Fibroblast of pulmonary artery (primary cell): ENCODE measurements at regions not wholly inside any gene's neighbourhood (a gene's known extent, or its start where the extent isn't known, plus 50 kb on each side); places are given as distances from the start of the nearest gene placed in this dataset.

Experiments
- DNase-seq: peaks from one replicate; pipeline ENCODE4 v3.0.0-alpha.2; 2010; ENCODE audit warnings: low read depth
- H3K4me3 ChIP-seq: replicated peaks from 2 replicates; pipeline ENCODE4 v1.5.1; 2011; ENCODE audit warnings: low read depth, mild to moderate bottlenecking, control low read depth, low read length, moderate library complexity
- CTCF ChIP-seq: IDR thresholded peaks from 2 replicates; pipeline ENCODE4 v1.5.1; 2011; ENCODE audit warnings: mild to moderate bottlenecking, control low read depth, low read length, inconsistent platforms; ENCODE audit errors: missing control alignments

GRCh38 chr9:119652931-119653330, 283.7 kb upstream of the BRINP1 start:
- no peak for DNase-seq
- no peak for TF ChIP-seq CTCF
- no peak overlapping the region for H3K4me3 ChIP-seq

- no peak for TF ChIP-seq CTCF
- no peak overlapping the region for H3K4me3 ChIP-seq
- DNase-seq: no peak
These were observed 280.0 kb upstream of the BRINP1 start for GRCh38 chr9:119649205-119649604.

- TF ChIP-seq CTCF: no peak
- peak; percentile 3 for DNase-seq
- no peak overlapping the region for H3K4me3 ChIP-seq
These were observed 270.2 kb upstream of the BRINP1 start for GRCh38 chr9:119639287-119639955.

GRCh38 chr9:119634006-119634405, 264.8 kb upstream of the BRINP1 start:
- H3K4me3 ChIP-seq: no peak overlapping the region
- no peak for DNase-seq
- no peak for TF ChIP-seq CTCF

GRCh38 chr9:119611565-119611964, 242.3 kb upstream of the BRINP1 start:
- no peak overlapping the region for H3K4me3 ChIP-seq
- no peak for TF ChIP-seq CTCF
- DNase-seq: no peak

GRCh38 chr9:119609277-119609971, 240.2 kb upstream of the BRINP1 start:
- no peak for TF ChIP-seq CTCF
- no peak for DNase-seq
- no peak overlapping the region for H3K4me3 ChIP-seq

GRCh38 chr9:119601632-119602031, 232.4 kb upstream of the BRINP1 start:
- no peak for TF ChIP-seq CTCF
- no peak for DNase-seq
- H3K4me3 ChIP-seq: no peak overlapping the region
